GM23338 (cell line): ENCODE measurements at regions not wholly inside any gene's neighbourhood (a gene's known extent, or its start where the extent isn't known, plus 50 kb on each side); places are given as distances from the start of the nearest gene placed in this dataset.

Source experiments
- ATAC-seq: fragments of 200-7000 bp; cut with Tn5 transposase; 3 replicates; pipeline ENCODE4 v1.9.1; 2020
- DNase-seq: peaks from one replicate; pipeline ENCODE4 v3.0.0-alpha.2; 2015; ENCODE audit warnings: low spot score
- H2AFZ ChIP-seq: fragments of 200-600 bp; sonication (generic); 2 replicates; pipeline ENCODE4 v1.8.0; 2016; ENCODE audit warnings: antibody characterized with exemption, mild to moderate bottlenecking, moderate library complexity
- H3F3A ChIP-seq: fragments of 200-600 bp; sonication (generic); replicated peaks from 2 replicates; pipeline ENCODE4 v1.8.0; 2017; ENCODE audit warnings: antibody characterized with exemption, mixed run types, low read depth
- H3K27ac ChIP-seq: fragments of 200-600 bp; sonication (generic); 2 replicates; pipeline ENCODE4 v1.6.1; 2016; ENCODE audit warnings: low read depth
- H3K27me3 ChIP-seq: fragments of 200-600 bp; sonication (generic); 2 replicates; pipeline ENCODE4 v1.8.0; 2016; ENCODE audit warnings: mild to moderate bottlenecking, mixed run types, moderate library complexity; ENCODE audit not compliant: insufficient read depth
- H3K36me3 ChIP-seq: fragments of 200-600 bp; sonication (generic); 2 replicates; pipeline ENCODE4 v1.8.0; 2016; ENCODE audit warnings: mild to moderate bottlenecking; ENCODE audit not compliant: insufficient read depth
- H3K4me1 ChIP-seq: fragments of 200-600 bp; sonication (generic); 2 replicates; pipeline ENCODE4 v1.8.0; 2016; ENCODE audit warnings: mild to moderate bottlenecking, moderate library complexity; ENCODE audit not compliant: insufficient read depth
- H3K4me2 ChIP-seq: fragments of 200-600 bp; sonication (generic); 2 replicates; pipeline ENCODE4 v1.7.1; 2017; ENCODE audit warnings: mixed run types
- H3K4me3 ChIP-seq: fragments of 200-600 bp; sonication (generic); 2 replicates; pipeline ENCODE4 v1.6.1; 2016; ENCODE audit warnings: mixed run types
- H3K79me2 ChIP-seq: fragments of 200-600 bp; sonication (generic); replicated peaks from 2 replicates; pipeline ENCODE4 v1.8.0; 2017; ENCODE audit warnings: mild to moderate bottlenecking; ENCODE audit not compliant: insufficient read depth
- H3K9me2 ChIP-seq: fragments of 200-600 bp; sonication (generic); 2 replicates; pipeline ENCODE4 v1.8.0; 2017; ENCODE audit not compliant: insufficient read depth
- H4K20me1 ChIP-seq: fragments of 200-600 bp; sonication (generic); replicated peaks from 2 replicates; pipeline ENCODE4 v1.8.0; 2017; ENCODE audit warnings: mild to moderate bottlenecking; ENCODE audit not compliant: insufficient read depth
- H3K27ac Mint-ChIP-seq: 2 replicates; pipeline ENCODE4 v1.8.0; 2020; ENCODE audit warnings: inconsistent platforms, mild to moderate bottlenecking, moderate library complexity, mixed read lengths
- H3K27me3 Mint-ChIP-seq: 3 replicates; pipeline ENCODE4 v1.8.0; 2022; ENCODE audit warnings: low read depth, mild to moderate bottlenecking, moderate library complexity, mixed read lengths, inconsistent platforms; ENCODE audit not compliant: insufficient read depth, poor library complexity
- H3K36me3 Mint-ChIP-seq: 3 replicates; pipeline ENCODE4 v1.8.0; 2021; ENCODE audit warnings: low read depth, mild to moderate bottlenecking, inconsistent platforms, moderate library complexity, mixed read lengths
- H3K4me1 Mint-ChIP-seq: 3 replicates; pipeline ENCODE4 v1.8.0; 2020; ENCODE audit warnings: mild to moderate bottlenecking, inconsistent platforms, mixed read lengths
- H3K4me3 Mint-ChIP-seq: 3 replicates; pipeline ENCODE4 v1.8.0; 2021; ENCODE audit warnings: moderate library complexity, mild to moderate bottlenecking, inconsistent platforms, mixed read lengths
- H3K9me3 Mint-ChIP-seq: 3 replicates; pipeline ENCODE4 v1.8.0; 2020; ENCODE audit warnings: moderate library complexity, mild to moderate bottlenecking, inconsistent platforms, mixed read lengths
- JUNB ChIP-seq: IDR thresholded peaks from one replicate; pipeline ENCODE4 v1.6.1; 2016; ENCODE audit warnings: antibody characterized with exemption; ENCODE audit not compliant: unreplicated experiment
- POLR2AphosphoS5 ChIP-seq: IDR thresholded peaks from 2 replicates; pipeline ENCODE4 v1.6.1; 2016; ENCODE audit warnings: antibody characterized with exemption, low read depth
- STAT1 ChIP-seq: IDR thresholded peaks from one replicate; pipeline ENCODE4 v1.6.1; 2016; ENCODE audit warnings: antibody characterized with exemption; ENCODE audit not compliant: unreplicated experiment
- TF ChIP-seq, protein P1 (sequence below): fragments of 250-450 bp; sonication (Bioruptor Pico); IDR thresholded peaks from 2 replicates; pipeline ENCODE4 v1.5.0; 2020; ENCODE audit warnings: mild to moderate bottlenecking, moderate library complexity
- TF ChIP-seq, protein P2 (sequence below): IDR thresholded peaks from one replicate; pipeline ENCODE4 v1.6.1; 2018; ENCODE audit warnings: antibody characterized with exemption; ENCODE audit not compliant: unreplicated experiment

DNA sequence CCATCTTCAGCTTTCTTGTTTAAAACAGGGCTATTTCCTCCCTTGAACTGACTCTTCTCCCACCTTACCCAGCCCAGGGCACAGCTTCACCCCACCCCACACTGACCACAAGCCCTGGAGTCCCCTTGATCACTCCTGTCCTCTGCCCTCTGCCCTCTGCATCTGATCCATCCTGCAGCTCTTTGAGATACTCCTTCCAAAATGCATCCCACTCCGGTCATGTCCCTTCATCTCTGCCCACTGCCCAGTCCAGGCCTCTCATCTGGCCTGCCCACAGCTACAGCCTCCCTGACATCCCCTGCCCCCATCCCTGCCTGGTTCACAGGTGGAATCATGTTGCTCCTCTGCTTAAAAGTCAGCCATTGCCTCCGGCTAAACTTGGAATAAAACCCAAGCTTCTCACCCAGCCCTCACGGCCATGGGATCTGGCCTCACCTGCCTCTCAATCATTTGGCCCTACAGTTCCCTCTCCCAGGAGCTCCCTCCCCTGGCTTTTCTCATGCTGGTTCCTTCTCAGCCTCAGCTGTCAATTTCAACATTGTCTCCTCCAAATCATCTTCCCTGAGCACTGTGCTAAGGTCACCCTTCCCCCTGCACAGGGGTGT, 202.0 kb downstream of the MATN1 start (continued):
- TF ChIP-seq, protein P1, sequence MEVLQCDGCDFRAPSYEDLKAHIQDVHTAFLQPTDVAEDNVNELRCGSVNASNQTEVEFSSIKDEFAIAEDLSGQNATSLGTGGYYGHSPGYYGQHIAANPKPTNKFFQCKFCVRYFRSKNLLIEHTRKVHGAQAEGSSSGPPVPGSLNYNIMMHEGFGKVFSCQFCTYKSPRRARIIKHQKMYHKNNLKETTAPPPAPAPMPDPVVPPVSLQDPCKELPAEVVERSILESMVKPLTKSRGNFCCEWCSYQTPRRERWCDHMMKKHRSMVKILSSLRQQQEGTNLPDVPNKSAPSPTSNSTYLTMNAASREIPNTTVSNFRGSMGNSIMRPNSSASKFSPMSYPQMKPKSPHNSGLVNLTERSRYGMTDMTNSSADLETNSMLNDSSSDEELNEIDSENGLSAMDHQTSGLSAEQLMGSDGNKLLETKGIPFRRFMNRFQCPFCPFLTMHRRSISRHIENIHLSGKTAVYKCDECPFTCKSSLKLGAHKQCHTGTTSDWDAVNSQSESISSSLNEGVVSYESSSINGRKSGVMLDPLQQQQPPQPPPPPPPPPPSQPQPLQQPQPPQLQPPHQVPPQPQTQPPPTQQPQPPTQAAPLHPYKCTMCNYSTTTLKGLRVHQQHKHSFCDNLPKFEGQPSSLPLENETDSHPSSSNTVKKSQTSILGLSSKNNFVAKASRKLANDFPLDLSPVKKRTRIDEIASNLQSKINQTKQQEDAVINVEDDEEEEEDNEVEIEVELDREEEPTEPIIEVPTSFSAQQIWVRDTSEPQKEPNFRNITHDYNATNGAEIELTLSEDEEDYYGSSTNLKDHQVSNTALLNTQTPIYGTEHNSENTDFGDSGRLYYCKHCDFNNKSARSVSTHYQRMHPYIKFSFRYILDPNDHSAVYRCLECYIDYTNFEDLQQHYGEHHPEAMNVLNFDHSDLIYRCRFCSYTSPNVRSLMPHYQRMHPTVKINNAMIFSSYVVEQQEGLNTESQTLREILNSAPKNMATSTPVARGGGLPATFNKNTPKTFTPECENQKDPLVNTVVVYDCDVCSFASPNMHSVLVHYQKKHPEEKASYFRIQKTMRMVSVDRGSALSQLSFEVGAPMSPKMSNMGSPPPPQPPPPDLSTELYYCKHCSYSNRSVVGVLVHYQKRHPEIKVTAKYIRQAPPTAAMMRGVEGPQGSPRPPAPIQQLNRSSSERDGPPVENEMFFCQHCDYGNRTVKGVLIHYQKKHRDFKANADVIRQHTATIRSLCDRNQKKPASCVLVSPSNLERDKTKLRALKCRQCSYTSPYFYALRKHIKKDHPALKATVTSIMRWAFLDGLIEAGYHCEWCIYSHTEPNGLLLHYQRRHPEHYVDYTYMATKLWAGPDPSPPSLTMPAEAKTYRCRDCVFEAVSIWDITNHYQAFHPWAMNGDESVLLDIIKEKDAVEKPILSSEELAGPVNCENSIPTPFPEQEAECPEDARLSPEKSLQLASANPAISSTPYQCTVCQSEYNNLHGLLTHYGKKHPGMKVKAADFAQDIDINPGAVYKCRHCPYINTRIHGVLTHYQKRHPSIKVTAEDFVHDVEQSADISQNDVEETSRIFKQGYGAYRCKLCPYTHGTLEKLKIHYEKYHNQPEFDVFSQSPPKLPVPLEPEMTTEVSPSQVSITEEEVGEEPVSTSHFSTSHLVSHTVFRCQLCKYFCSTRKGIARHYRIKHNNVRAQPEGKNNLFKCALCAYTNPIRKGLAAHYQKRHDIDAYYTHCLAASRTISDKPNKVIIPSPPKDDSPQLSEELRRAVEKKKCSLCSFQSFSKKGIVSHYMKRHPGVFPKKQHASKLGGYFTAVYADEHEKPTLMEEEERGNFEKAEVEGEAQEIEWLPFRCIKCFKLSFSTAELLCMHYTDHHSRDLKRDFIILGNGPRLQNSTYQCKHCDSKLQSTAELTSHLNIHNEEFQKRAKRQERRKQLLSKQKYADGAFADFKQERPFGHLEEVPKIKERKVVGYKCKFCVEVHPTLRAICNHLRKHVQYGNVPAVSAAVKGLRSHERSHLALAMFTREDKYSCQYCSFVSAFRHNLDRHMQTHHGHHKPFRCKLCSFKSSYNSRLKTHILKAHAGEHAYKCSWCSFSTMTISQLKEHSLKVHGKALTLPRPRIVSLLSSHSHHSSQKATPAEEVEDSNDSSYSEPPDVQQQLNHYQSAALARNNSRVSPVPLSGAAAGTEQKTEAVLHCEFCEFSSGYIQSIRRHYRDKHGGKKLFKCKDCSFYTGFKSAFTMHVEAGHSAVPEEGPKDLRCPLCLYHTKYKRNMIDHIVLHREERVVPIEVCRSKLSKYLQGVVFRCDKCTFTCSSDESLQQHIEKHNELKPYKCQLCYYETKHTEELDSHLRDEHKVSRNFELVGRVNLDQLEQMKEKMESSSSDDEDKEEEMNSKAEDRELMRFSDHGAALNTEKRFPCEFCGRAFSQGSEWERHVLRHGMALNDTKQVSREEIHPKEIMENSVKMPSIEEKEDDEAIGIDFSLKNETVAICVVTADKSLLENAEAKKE (CRISPR knock-in tag) = no peak
- TF ChIP-seq STAT1 (no peak), JUNB (no peak), POLR2AphosphoS5 (no peak)

DNA sequence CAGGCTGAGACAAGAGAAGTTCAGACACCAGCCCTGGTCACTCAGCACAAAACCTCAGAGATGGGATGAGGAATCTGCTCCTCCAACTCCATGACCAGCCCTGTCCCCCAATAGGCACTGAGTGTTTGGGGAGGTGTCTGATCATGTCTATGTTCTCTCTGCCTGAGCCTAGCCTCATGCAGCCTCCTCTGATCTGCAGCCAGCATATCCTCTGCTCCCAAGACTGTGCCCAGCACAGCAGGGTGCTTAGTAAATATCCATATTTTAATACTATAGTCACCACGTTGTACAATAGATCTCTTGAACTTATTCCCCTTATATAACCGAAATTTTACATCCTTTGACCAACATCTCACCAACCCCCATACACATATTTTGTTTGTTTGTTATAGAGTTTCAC, 202.9 kb downstream of the MATN1 start:
- Histone ChIP-seq H3K4me2 (no peak overlapping the region), H3K4me3 (no peak overlapping the region), H3K4me1 (no peaks in the 10 kb centered on the region), H3F3A (no peaks in the 10 kb centered on the region), H3K79me2 (no peaks in the 10 kb centered on the region), H3K27me3 (no peaks in the 10 kb centered on the region), H2AFZ (no peak overlapping the region), H3K36me3 (no peaks in the 10 kb centered on the region), H3K27ac (no peak overlapping the region), H3K9me2 (peaks cover 14% of the 10 kb centered on the region), H4K20me1 (no peaks in the 10 kb centered on the region)
- ATAC-seq (no peak), DNase-seq (no peak)
- no peak overlapping the region for H3K4me3 Mint-ChIP-seq
- H3K4me1 Mint-ChIP-seq = peaks cover 6% of the 10 kb centered on the region; the same call in 2 of the 3 replicates
- H3K27me3 Mint-ChIP-seq = peaks cover 2% of the 10 kb centered on the region
- H3K36me3 Mint-ChIP-seq = no peaks in the 10 kb centered on the region
- no peak overlapping the region for H3K27ac Mint-ChIP-seq
- no peaks in the 10 kb centered on the region; the same call in 2 of the 3 replicates for H3K9me3 Mint-ChIP-seq
- no peak for TF ChIP-seq STAT1
- TF ChIP-seq, protein P1 (CRISPR knock-in tag) = no peak
- TF ChIP-seq, protein P2, sequence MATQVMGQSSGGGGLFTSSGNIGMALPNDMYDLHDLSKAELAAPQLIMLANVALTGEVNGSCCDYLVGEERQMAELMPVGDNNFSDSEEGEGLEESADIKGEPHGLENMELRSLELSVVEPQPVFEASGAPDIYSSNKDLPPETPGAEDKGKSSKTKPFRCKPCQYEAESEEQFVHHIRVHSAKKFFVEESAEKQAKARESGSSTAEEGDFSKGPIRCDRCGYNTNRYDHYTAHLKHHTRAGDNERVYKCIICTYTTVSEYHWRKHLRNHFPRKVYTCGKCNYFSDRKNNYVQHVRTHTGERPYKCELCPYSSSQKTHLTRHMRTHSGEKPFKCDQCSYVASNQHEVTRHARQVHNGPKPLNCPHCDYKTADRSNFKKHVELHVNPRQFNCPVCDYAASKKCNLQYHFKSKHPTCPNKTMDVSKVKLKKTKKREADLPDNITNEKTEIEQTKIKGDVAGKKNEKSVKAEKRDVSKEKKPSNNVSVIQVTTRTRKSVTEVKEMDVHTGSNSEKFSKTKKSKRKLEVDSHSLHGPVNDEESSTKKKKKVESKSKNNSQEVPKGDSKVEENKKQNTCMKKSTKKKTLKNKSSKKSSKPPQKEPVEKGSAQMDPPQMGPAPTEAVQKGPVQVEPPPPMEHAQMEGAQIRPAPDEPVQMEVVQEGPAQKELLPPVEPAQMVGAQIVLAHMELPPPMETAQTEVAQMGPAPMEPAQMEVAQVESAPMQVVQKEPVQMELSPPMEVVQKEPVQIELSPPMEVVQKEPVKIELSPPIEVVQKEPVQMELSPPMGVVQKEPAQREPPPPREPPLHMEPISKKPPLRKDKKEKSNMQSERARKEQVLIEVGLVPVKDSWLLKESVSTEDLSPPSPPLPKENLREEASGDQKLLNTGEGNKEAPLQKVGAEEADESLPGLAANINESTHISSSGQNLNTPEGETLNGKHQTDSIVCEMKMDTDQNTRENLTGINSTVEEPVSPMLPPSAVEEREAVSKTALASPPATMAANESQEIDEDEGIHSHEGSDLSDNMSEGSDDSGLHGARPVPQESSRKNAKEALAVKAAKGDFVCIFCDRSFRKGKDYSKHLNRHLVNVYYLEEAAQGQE = no peak
